ENCODE measurements at regions not wholly inside any gene's neighbourhood (a gene's known extent, or its start where the extent isn't known, plus 50 kb on each side); places are given as distances from the start of the nearest gene placed in this dataset.
"Not testable (repeated sequence)": the region's sequence is repeated elsewhere in the genome, so short reads cannot be mapped to it uniquely, and the experiment has no call there.

DNA sequence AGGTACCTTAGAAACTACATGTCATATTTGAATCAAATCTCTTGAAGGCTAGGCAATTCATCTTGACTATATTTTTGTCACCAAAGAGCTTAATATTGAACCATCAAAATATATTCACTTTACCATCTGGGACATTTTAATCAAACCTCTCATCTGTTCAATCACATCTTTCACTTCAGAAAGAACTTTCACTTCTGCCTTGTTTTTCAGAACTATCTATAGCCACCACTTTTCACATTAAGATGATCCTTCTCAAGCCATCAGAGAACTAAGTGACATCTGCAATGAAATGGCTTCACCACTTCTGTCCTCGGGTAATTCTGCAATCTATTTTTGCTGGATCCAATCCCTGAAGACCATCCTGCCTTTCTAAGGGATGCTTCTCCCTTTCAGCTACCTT is 57.8 kb downstream of the OR2B2 start:
- no peak for DNase-seq

DNA sequence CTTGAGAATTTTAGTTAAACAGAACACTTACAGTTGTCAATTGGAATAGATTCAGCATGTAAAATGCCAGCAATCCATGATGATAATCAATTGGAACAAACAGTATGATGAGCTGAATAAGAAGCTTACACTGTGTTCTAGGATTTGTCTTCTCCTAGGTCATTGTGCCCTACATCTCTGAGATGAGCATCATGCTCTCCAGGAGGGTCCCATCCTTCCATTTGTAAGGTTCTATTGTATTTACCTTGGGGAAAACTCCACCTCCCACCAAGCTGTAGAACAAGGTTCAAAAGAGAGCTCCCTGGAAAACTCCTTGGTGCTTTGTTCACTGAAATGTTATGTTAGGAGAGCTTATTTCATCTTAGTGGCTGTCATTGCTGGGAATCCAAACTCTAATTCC is 60.8 kb downstream of the OR2B2 start:
- no peak for DNase-seq

GRCh38 chr6:27849001-27849400 is 63.2 kb downstream of the OR2B2 start:
- DNase-seq, result not testable (repeated sequence)

DNA sequence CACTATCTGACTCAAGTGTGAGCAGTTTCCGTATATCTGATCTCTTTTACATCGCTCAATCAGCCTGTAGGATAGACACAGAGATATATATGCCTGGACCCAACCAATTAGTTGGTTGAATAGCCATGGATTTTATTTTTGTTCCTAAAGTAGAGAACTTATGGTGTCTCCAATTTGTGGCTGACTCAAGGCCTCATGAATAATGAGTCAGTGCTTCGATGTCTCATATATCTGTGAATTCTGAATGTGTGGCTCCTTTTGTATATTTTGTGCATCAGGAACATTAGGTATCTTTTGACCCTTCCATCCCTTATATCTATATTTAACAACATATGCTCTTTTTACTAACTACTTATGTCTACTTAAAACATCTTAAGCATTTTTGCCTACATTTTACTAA is 64.5 kb downstream of the OR2B2 start:
- no peak for DNase-seq

GRCh38 chr6:27840572-27840971 is 71.6 kb downstream of the OR2B2 start:
- no peak for DNase-seq

- peak; percentile 7 for DNase-seq
Measured at GRCh38 chr6:27839626-27840475, 72.3 kb downstream of the OR2B2 start.

DNA sequence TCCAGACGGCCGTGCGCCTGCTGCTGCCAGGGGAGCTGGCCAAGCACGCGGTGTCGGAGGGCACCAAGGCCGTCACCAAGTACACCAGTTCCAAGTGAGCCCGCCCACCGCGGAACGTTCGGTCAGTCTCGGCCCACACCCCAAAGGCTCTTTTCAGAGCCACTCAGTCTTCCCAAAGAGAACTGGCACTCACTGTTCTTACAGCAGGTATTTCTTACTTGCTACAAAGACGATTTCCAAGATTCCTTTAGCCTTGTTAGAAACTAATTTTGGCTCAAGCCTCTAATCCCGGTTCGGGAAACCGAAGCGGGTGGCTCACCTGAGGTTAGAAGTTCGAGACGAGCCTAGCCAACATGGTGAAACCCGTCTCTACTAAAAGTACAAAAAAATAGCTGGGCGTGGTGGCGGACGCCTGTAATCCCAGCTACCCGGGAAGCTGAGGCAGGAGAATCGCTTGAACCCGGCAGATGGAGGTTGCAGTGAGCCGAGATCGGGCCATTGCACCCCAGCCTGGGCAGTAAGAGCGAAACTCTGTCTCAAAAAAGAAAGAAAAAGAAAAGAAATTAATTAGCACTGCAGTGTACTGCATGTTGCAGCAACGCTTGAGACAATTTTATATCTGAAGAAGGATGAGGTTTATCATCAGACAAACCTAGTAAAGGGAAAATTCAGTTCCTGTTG is 73.1 kb downstream of the OR2B2 start:
- peak; percentile 63 for DNase-seq

GRCh38 chr6:27838058-27838944 is 73.9 kb downstream of the OR2B2 start:
- DNase-seq, result peak; percentile 97

DNA sequence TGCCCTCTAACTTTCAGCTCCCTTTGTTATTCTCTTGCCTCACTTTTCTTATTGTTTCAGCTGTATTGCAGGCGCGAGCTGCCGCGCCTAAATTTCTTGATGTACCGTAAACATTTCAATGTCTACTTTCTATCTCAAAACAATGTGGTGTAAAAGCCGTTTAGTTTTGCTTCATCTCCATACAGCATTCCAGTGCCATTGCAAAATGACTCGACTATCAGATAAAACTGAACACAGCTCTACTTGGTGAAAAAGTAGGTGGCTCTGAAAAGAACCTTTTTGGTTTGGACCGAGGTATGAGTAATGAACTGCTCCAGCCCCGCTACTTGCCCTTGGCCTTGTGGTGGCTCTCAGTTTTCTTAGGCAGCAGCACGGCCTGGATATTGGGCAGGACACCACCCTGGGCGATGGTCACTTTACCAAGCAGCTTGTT is 74.6 kb downstream of the OR2B2 start:
- DNase-seq, result no peak

GRCh38 chr6:27836783-27837624 is 75.2 kb downstream of the OR2B2 start:
- peak; percentile 77 for DNase-seq

DNA sequence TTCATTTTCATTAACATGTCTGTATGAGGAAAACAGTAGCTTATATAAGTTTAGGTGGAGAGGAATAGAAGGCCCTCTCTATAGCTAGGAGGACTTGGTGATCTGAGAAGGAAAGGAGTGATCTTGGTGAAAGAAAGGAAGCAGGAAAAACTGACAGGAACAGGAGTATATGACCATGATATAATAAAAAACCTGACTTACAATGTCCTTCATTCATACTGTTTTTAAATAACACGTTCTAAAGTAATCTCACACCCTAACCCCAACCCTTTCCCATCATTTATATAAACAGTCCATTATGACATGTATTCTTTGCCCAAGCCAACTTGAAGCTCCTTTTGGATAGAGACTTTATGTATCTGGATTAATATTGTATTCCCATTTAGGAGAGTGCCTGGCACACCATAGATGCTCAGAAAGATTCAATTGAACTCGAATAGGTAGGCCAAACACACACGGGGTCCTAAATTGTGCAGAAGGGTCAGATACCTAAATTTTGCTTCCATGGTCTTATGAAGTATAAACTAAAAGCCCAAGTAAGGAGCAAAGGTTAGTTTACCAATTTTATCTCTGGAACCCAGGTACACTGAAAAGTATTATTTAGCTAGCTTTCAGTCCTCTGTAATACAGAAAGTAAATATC is 75.9 kb downstream of the OR2B2 start:
- DNase-seq, result no peak

DNA sequence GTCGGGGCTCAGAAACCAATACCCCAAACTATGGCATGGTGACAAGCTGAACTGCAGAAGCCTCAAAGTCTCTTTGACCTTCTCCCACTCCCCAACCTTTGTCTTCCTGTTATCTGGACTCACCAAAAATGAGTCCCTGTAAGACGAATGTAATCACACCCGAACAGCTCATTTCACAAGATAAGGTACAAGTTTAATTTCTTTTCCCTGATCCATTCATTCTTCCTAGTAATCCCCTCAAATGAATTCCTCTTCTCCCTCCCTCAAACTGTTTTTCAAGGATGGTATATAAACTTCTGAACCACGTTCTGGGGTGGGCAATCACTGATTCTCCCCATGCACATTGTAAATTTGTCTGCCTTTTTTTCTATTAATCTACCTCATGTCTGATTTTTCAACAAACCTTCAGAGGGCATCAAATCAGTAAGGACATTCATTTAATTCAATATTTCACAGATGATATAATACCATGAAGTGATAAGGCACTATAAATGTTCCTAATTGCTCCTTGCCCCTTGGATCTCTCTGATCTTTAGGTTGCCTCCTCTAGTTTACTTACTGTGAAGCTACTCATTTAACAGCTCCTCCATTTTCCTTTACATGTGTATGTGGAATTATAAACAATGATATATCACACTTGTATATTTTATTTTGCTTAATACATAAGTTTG is 77.2 kb downstream of the OR2B2 start:
- DNase-seq, result no peak

DNA sequence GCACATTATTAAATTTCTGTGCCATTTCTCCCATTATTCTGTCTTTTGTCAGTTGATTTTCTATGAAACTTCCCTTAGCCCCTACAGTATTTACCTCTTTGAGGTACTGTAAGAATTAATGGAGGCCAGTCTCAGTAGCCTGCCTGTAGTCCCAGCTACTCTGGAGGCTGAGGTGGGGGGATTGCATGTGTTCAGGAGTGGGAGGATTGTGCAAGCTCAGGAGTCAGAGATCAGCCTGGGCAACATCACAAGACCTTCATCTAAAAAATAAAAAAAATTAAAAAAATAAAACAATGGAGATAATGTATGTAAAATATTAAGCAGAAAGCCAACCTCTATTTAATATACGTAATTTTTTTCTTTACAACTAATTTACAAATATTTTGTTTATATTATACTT is 77.8 kb downstream of the OR2B2 start:
- DNase-seq, result no peak

- DNase-seq, result peak; percentile 91
Measured at GRCh38 chr6:27831434-27832081, 80.6 kb downstream of the OR2B2 start.

DNA sequence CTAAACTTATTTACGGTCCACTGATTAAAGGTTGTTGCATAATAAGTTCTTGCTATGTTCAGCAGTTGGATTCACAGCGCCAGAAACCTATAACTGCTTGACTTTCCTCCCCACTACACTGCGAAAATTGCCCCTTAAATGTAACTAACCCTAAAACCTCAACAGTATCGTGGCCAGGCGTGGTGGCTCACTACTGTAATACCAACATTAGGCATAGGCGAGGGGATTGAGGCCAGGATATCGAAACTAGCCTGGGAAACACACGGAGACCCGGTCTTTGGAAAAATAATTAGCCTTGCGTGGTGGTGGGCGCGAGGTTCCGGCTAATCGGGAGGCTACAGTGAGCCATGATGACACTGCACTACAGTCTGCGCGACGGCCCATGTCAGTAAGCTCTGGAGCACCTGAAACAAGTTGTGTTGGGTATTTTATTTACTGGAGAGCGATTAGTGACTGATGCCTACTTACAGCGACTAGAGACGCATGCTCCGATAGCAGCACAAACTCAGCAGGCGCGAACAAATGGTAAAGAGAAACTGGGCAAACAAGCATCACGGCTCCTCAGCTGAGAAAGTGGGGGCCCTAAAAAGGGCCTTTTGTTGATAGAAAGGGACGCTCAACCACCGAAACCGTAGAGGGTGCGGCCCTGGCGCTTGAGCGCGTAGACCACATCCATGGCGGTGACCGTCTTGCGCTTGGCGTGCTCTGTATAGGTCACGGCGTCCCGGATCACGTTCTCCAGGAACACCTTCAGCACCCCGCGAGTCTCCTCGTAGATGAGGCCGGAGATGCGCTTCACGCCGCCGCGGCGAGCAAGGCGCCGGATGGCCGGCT is 81.4 kb downstream of the OR2B2 start:
- peak; percentile 54 for DNase-seq

DNA sequence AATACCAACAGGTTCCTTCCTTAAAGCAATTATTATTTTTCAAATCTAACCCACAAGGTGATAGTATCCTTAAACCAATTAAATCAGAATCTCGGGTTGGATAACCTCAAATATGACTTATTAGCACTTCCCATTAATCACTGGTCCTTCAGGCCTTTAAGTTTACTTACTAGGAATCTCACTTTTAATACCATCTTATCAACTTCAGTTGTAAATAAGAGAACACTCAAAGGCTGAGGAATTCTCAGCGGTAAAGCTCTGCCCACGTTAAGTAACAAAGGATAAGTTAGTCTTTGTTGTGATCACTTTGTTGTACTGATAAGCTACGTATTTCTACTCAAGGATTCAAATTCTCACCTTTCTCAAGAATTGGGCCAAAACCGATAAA is 82.0 kb downstream of the OR2B2 start:
- no peak for DNase-seq

GRCh38 chr6:27829453-27830211 is 82.6 kb downstream of the OR2B2 start:
- no peak for DNase-seq

DNA sequence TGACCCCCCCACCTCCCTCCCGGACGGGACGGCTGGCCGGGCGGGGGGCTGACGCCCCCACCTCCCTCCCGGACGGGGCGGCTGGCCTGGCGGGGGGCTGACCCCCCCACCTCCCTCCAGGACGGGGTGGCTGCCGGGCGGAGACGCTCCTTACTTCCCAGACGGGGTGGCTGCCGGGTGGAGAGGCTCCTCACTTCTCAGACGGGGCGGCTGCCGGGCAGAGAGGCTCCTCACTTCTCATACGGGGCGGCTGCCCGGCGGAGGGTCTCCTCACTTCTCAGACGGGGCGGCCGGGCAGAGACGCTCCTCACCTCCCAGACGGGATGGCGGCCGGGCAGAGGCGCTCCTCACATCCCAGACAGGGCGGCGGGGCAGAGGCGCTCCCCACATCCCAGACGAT is 84.7 kb downstream of the OR2B2 start:
- DNase-seq, result not testable (repeated sequence)

DNA sequence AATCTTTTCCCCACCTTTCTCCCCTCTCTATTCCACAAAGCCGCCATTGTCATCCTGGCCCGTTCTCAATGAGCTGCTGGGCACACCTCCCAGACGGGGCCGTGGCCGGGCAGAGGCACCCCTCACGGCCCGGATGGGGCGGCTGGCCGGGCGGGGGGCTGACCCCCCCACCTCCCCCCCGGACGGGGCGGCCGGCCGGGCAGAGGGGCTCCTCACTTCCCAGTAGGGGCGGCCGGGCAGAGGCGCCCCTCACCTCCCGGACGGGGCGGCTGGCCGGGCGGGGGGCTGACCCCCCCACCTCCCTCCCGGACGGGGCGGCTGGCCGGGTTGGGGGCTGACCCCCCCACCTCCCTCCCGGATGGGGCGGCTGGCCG is 85.6 kb downstream of the OR2B2 start:
- DNase-seq, result not testable (repeated sequence)

Data from GDM1 (cell line).